CD1c-positive myeloid dendritic cell (primary cell): ENCODE measurements at regions not wholly inside any gene's neighbourhood (a gene's known extent, or its start where the extent isn't known, plus 50 kb on each side); places are given as distances from the start of the nearest gene placed in this dataset.
"Not testable (repeated sequence)": the region's sequence is repeated elsewhere in the genome, so short reads cannot be mapped to it uniquely, and the experiment has no call there.

Source experiments
- DNase-seq: peaks from one replicate; pipeline ENCODE4 v3.0.0-alpha.2; 2016; ENCODE audit errors: extremely low spot score

DNA sequence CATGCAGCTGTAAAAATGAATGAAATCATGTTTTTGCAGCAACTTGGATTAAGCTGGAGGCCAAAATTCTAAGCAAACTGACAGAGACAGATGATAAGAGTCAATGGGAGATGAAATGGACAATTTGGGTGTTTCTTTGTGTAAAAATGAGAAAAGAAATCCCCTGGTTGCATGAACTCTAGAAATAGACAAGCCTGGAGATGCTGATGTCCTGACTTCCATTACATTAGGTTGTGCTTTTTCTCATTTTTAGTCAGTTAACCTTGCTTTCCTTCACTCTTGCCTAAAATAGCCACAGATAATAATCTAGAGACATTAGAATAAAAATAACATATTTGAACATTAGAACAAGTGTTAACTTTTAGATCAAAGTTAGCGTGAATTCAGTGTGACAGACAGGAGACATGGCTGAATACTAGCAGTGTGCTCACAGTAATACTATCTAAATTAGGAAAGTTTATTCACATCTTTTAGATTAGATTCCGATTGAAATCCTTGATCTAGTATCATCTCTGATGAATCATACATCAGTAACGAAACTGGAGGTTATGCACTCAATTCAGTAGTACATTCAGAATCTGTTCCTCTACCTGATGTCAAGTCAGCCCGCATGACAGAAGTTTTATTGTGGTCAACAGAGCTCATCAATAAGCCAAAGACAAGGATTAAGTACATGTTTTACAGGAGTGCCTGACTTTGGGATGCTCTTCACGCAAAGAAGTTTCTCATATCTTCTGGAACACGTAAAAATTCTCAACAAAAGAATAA, 948.1 kb downstream of the TMEM121 start:
- not testable (repeated sequence) for DNase-seq

DNA sequence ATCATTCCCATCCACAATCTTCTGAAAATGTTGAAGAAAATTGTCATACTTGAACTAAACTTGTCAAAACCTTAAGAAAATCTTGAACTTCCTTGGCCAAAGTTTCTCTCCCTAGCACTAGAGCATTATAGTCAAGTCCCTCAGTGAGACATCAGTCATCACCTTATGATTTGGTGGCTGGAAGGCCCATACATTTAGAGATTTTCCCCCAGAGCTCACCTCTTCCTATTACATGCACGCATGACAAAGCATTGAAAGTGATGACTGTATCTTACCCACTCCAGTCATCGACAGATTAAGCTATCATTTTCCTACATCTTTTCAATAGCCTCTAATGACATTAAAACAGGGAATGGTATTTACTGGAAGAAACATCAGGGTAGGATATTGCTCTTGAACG, 948.8 kb downstream of the TMEM121 start:
- DNase-seq, result not testable (repeated sequence)

DNA sequence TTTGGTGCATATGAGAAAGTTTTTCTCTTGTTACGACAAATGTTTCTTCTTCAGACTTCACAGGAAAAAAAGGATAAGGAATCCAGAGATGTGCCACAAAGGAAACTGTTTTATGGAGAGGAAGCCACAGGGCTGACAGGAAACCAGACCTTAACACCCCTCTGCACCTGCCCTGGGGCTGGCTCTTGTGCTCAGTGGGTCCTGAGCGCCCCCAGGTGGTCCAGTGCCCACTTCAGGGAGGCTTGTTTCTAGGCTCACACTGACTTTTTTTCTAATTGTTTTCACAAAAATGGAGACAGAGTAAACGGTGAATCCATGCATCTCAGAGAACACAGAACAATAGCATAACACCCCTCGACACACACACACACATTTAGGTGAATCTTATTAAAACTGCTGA, 951.2 kb downstream of the TMEM121 start:
- DNase-seq, result not testable (repeated sequence)

DNA sequence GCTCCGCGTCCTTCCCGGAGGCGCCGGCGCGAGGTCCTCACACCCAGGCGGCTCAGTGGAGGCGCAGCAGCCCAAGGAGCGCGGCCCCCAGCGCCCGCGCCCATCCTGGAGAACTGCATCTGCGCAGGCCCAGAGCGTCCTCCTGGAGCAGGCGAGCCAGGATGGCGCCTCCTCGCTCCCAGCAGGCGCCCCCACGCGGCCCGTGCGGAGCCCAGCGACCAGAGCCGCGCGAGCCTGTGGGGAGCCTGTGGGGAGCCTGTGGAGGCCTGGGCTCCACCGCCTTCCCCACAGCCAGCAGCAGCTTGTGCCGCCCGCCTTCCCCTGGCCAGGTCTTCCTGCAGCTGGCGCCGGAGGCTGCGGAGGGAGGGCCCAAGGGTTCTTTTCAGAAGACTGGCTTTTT, 953.9 kb downstream of the TMEM121 start:
- DNase-seq, result not testable (repeated sequence)

DNA sequence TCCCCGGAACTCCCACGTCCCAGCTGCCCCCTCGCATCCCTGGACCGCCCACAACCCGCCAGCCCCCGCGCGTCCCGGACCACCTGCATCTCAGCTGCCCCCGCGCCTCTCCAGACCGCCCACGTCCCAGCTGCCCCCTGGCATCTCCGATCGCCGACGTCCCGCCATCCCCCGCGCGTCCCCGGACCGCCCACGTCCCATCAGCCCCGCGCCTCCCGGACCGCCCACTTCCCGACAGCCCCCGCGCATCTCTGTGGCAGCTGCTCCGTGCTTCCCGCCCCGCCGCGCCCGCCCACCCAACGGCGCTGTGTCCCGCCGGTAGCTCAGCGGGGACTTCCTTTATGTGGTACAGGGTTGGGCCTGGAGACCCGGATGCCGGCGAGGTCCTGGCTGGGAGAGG, 955.8 kb downstream of the TMEM121 start:
- DNase-seq, result not testable (repeated sequence)

DNA sequence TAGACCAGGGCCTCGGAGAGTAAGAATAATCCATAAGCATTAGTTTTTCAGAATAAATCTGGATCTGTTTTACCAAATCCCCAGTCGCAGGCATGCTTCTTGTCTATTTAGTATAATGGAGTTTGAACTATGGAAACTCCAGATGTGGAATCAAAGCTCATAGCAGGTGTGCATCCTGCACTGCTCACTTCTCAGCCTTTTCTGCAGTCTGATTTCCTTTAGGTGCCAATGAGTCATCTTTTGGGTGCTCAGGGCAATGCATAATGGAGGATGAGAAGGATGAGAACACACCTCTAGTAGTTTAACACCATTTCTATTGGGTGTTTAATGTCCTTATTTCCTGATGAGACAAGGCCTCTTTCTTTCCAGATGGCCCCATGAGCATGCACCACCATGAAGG, 961.2 kb downstream of the TMEM121 start:
- no peak for DNase-seq

DNA sequence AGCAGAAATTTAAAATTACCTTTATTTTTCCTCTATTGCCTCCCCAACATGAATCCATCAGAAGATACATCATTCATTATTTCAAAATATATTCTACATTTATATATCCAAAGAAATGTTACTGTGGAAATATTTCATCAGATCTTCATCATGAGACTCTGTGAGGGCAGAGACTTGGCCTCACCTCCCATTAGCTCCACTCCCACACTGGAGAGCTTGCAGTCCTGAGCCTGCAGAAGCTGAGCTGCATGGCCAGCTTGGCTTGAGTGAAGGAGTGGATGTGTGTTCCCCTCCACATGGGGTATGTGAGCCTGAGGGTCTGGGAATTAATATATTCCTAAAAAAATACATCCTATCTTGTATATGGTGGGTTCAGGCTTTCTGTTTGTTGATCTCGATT, 961.9 kb downstream of the TMEM121 start:
- no peak for DNase-seq

DNA sequence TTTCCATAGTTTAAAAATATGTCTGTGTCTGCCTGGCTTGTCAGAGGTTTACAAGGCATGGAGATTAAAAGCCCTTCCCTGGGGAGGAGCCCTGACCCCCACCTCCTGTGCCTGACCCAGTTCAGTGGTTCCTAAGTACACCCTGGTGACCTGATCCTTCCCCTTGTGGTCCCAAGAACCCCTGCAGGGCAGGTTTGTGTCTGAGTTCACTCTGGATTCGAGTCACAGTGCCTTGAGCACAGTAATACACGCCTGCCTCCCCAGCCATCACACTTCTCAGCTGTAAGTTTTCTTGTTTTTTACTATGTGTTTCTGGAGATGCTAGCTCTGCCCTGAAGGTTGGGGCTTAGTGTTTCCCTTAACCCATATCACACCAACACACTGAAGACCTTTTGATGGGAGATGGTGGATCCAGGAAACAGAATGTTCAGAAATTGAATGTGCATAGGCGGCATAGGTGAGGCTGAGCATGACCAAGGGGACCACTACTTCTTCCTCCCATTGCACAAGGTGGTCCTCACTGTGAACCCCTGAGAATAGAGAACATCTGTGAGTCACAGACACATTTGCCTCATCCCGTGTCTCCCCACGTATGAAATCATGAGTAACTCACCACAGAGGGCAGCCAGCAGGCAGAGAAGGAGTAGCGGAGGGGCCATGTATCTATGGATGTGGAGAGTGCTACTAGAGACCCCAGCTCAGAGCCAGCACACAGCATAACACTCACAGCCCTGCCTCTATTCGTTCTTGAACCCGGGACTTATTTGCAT, 962.9 kb downstream of the TMEM121 start:
- no peak for DNase-seq

DNA sequence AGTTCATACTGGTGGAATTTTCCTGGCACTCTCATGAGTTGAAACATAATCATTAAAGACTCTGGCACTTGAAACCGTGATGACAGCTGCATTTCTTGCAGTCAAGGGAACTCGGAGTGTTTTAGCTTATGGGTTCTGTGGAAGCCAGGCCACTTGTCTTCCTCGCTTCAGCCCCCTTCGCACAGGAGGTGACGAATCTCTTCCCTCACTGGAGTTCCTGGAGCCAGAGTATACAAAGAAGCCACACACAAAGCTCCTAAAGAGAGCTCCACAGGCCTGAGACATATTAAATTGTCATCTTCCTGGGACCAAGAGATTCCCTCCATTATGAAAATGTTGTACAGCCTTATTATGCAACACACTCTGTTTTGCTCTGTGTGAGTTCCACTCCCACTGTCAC, 964.1 kb downstream of the TMEM121 start:
- DNase-seq, result no peak

DNA sequence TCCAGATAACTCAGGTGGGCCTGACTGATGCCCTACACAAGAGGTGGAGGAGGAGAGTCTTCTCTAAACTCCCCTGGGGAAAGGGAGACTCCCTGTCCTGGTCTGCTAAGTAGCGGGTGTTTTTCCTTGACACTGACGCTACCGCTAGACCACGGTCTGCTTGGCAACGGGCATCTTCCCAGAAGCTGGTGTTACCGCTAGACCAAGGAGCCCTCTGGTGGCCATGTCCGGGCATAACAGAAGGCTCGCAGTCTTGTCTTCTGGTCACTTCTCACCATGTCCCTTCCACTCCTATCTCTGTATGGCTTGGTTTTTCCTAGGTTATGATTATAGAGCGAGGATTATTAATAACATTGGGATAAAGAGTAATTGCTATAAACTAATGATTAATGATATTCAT, 965.5 kb downstream of the TMEM121 start:
- no peak for DNase-seq

DNA sequence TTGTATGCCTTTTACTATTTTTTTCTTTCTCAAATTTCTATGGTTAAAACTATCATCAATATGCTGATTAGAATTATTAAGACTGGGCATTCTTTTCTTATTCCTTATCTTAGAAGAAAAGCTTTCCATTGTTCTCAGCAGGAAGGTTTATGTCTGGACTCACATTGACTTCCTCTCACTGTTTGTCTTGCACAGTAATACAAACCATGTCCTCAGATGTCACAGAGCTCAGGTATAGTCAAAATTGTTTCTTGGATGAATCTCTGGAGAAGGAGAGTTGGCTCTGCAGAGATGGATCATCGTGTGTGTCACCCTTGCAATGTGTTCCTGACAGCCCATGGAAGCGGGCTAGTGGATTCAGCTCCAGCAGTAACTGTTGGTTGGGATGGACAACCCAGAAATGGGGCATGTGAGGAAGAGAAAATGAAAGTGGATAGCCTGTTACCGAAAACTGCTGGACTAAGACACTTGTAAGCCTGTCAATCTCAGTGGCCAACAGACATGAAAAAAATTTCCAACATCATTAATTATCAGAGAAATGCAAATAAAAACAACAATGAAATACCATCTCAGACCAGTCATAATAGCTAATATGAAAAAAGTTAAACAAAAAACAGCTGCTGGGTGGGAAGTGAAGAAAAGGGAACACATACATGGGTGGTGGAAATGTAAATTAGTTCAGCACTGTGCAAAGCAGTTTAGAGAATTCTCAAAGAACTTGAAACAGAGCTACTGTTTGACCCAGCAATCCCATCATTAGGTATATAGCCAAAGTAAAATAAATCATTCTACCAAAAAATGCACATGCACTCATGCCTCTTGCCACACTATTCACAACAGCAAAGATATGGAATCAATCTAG, 967.8 kb downstream of the TMEM121 start:
- no peak for DNase-seq

DNA sequence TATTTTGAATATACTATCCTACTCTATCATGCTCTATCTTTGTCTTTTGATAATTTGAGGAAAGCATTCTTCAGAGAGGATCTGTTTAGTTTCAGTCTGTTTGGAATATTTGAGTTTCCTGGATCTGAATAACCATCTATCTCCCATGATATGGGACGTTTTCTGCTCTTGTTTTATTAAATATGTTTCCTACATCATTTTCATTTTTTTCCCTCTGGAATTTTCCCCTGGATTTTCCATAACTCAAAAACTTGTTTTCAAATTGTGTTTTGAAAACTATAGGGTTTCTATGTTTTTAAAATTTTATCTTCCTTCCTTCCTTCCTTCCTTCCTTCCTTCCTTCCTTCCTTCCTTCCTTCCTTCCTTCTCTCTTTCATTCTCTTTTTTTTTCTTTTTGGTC, 974.2 kb downstream of the TMEM121 start:
- no peak for DNase-seq

DNA sequence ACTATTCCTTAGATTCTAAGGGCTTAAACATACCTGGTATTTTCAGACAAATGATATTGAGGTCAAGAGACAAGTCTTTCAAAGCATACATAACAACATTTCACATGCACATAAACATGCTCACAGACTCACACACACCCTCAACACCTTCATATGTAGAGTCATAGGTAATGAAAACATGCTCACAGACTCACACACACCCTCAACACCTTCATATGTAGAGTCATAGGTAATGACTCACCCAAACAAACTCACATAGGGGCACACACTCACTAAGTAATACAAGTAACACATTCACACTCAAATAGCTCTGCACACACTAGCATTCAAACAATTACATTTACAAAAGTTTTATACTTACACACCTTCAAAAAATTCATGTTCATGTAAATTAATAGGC, 975.5 kb downstream of the TMEM121 start:
- no peak for DNase-seq

DNA sequence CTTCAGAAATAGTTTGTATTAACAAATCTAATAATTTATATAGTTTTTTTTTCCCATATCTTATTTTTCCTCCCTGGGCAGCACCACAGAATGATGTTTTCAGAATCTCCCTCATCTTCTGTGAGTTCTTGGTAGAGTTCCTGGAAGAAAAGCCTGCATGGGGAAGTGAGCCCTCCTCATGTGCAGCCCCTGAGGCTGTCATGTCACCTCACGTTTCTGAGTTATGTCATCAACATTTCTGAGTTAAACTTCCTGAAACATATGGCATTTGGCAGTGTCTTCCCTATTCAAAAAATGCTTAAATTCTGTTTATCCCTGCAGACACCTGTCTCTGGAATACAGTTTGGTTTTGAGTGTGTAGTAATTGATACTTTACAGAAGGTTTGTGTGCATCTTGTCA, 979.0 kb downstream of the TMEM121 start:
- DNase-seq, result peak; percentile 39

DNA sequence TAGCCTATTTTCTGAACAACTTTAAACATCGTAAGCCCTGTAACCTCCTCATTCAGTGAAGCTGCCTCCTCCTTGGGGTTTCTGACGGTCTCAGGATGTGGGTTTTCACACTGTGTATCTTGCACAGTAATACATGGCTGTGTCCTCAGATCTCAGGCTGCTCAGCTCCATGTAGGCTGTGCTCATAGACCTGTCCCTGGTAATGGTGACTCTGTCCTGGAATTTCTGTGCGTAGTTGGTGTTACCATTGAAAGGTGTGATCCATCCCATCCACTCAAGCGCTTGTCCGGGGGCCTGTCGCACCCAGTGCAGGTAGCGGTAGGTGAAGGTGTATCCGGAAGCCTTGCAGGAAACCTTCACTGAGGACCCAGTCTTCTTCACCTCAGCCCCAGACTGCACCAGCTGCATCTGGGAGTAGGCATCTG, 980.5 kb downstream of the TMEM121 start:
- DNase-seq, result no peak

DNA sequence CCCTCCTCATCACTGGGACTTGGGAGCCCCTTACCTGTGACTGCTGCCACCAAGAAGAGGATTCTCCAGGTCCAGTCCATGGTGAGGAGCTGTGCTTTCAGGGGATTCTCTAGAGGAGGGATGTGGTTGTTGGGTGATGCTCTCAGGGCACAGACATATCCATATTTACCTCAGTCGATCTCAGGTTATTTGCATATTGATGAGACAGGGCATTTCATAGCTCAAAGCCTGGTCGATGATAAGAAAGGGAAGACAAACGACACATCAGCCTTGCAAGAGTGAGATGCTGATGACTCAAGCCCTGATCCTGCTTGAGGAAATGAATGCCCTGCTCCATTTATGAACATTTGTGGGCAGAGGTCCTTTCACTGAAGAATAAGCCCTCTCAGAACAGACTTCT, 981.0 kb downstream of the TMEM121 start:
- DNase-seq, result no peak

DNA sequence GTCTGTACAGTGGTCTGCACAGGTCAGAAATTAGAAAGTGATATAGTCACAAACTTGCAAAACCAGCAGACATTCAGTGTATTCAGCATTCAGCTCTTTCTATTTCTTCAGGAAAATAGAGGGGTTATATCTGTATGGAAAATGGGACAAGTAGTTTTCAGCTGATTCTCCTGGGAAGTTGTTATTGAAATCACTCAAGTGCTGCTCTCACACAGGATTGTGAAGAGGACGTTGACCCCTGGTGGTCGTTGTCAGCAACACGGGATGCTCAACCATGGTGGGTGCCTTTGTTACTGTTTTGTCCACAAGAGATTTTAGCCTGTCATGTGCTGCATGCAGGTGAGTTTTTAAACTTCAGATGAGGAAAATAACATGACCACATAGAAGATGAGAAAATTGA, 981.8 kb downstream of the TMEM121 start:
- DNase-seq, result no peak

DNA sequence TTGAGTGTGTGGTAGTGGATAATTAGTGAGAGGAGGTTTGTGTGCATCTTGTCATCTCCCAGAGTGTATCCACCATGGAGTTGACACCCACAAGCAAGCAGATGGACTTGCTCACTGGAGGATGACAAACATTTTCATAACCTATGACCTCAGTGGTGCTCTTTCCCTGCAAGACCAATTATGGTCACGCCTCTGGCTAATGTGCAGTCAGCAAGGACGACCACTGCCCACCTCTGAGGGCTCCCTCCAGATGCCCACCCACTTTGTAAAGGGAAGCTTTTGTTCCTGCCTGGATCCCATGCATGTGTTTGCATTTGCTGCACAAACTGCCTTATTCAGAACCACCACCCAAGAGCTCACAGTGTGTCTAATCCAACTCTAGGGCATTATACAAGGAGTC, 982.8 kb downstream of the TMEM121 start:
- DNase-seq, result no peak

DNA sequence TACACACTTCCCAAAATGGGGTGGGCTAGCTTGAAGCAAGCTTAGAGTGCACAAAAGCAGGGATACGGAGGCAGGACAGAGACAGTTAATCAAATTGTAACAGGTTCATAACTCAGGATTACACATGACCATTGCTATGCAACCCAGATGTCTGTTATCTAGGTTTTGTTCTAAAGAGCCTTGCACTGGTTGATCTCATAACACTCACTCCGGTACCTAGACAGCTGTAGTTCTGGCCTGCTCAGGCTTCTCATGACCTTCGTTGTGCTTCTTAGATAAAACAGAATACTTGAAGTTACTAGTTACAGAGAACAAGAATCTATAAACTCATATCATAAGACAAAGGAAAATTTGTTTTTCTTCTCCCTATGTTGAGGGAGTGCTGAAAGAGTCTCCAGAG, 983.4 kb downstream of the TMEM121 start:
- no peak for DNase-seq

DNA sequence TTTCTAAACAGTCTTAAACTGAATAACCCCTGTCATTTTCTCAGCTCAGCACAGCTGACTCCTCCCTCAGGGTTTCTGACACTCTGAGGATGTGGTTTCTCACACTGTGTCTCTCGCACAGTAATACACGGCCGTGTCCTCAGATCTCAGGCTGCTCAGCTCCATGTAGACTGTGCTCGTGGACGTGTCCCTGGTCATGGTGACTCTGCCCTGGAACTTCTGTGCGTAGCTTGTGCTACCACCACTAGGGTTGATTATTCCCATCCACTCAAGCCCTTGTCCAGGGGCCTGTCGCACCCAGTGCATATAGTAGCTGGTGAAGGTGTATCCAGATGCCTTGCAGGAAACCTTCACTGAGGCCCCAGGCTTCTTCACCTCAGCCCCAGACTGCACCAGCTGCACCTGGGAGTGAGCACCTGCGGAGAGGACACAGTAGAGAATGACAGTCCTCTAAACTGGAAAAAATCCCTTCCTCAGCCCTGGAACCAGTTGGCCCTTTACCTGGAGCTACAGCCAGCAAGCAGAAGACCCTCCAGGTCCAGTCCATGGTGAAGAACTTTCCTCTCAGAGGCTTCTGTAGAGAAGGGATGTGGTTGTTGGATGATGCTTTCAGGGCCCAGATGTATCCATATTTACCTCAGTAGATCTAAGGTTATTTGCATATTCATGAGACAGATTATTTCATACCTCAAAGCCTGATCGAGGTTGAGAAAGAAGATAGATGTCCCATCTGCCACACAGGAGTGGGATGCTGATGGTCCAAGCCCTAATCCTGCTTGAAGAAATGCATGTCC, 984.8 kb downstream of the TMEM121 start:
- DNase-seq, result peak; percentile 26

DNA sequence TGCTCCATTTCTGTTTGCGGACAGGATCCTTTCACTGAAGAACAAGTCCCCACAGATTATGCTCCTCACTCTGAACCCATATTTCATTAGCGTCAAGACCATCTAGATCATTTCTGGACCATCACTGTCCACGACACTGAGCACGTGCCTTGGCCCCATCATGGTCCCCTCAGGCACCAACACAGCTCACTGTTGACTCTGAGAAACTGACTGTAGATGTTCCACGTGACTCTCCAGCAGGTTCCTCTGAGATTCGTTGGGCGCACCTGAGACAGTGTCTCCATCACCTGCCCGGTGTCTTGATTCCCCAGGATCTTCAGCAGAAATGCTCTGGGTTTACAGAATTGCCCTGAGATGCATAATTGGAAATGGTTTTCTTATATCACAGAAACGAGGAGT, 985.4 kb downstream of the TMEM121 start:
- no peak for DNase-seq

DNA sequence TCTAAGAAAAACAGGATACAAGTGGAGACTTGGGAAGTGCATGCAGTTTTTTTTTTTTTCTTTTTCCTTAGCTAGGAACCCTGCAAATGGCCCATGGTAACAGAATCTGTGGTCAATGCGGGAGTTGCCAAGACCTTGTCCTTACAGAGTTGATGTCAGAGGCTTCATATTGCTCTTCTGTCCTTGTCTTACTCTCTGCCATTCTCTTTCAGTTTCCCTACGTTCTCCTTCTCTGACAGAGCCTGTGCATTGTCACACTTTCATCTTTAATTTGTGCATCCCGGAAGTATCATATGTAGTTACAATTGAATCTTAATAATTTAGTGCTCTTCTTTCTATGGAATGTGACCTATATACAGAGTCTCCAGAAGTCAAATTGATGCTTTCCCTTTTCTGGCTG, 986.9 kb downstream of the TMEM121 start:
- no peak for DNase-seq
